Central memory CD8-positive, alpha-beta T cell (primary cell): ENCODE measurements at regions not wholly inside any gene's neighbourhood (a gene's known extent, or its start where the extent isn't known, plus 50 kb on each side); places are given as distances from the start of the nearest gene placed in this dataset.

Experiments used
- ATAC-seq: fragments of 150-1000 bp; cut with Tn5 transposase; replicated peaks from 2 replicates; pipeline ENCODE4 v1.10.0; 2022; ENCODE audit warnings: mild to moderate bottlenecking, moderate FRiP score, moderate number of reproducible peaks; ENCODE audit not compliant: poor library complexity, severe bottlenecking; ENCODE audit errors: extremely low read depth
- DNase-seq, 2 donors: peaks; one replicate each; pipeline ENCODE4 v3.0.0; 2021; ENCODE audit warnings: low spot score in 2 of 2
- H3K27ac Mint-ChIP-seq: one replicate; pipeline ENCODE4 v1.8.0; 2022; ENCODE audit warnings: low read depth, mild to moderate bottlenecking, moderate library complexity, mixed read lengths
- H3K27me3 Mint-ChIP-seq: one replicate; pipeline ENCODE4 v1.8.0; 2022; ENCODE audit warnings: mixed read lengths
- H3K36me3 Mint-ChIP-seq: one replicate; pipeline ENCODE4 v1.8.0; 2022; ENCODE audit warnings: mild to moderate bottlenecking, moderate library complexity, mixed read lengths; ENCODE audit not compliant: insufficient read depth
- H3K4me1 Mint-ChIP-seq: one replicate; pipeline ENCODE4 v1.8.0; 2022; ENCODE audit warnings: mixed read lengths
- H3K4me3 Mint-ChIP-seq: one replicate; pipeline ENCODE4 v1.8.0; 2022; ENCODE audit warnings: mild to moderate bottlenecking, moderate library complexity, mixed read lengths
- H3K9me3 Mint-ChIP-seq: one replicate; pipeline ENCODE4 v1.8.0; 2022; ENCODE audit warnings: mixed read lengths

DNA sequence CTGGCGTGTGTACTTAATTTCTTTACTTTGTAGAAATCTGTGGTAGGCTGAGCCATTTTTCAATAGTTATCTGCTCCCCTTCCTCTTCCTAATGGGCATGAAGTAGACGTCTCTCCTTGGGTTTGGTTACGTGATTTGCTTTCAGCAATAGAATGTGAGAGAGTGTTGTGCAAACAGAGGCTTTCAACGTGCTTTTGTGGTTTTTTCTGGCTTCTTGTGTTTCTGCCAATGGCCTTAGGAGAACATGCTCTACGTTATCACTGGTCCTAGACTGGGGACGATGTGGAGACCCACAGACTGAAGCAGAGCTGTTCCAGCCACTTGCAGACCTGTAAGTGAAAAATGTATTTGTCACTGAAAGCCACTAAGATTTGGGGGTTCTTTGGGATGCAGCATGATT, 107.2 kb upstream of the NPTX2 start:
- no peak overlapping the region for H3K27ac Mint-ChIP-seq
- H3K36me3 Mint-ChIP-seq, result peaks cover 3% of the 10 kb centered on the region
- H3K4me1 Mint-ChIP-seq, result peaks cover 9% of the 10 kb centered on the region
- ATAC-seq, result no peak
- no peak overlapping the region for H3K4me3 Mint-ChIP-seq
- DNase-seq, result no peak
- no peaks in the 10 kb centered on the region for H3K27me3 Mint-ChIP-seq
- no peaks in the 10 kb centered on the region for H3K9me3 Mint-ChIP-seq

DNA sequence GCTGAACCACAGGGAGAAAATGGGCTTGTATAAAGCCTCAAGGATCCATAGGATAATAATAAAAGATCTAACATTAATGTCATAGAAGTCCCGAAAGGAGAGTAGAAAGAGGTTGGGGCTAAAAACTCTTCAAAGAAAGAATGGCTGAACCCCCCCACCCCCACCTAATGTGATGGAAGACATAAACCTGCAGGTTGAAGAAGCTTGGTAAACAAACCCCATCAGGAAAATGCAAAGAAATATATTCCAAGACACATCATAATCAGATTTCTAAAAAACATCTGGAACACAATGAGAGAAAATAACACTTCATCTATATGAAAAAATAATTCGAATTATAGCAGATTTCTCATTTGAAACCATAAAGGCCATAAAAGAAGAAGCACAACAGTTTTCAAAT, 105.6 kb upstream of the BAIAP2L1 start:
- no peak for DNase-seq
- Mint-ChIP-seq H3K27me3 (no peaks in the 10 kb centered on the region), H3K36me3 (no peaks in the 10 kb centered on the region), H3K4me3 (no peak overlapping the region), H3K9me3 (no peaks in the 10 kb centered on the region), H3K4me1 (peaks cover 13% of the 10 kb centered on the region), H3K27ac (no peak overlapping the region)
- no peak for ATAC-seq

DNA sequence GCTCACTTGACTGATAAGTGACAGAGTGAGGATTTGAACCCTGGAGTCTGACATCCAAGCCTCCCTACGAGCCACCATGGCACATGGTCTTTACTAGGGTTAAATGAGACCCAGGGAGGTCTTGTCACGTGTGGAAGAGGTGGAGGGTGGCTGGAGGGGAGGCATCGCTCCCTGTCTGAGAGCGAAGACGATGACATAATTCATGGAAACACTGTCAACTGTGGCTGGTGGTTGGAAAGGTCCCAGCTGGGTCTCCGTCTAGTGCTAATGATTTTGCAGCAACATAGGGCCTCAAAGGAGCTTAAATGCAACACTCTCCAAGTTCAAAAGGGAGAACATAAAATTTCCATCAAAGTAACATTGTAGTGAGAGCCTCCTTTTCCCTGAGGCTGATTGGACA, 99.9 kb upstream of the BAIAP2L1 start:
- H3K4me1 Mint-ChIP-seq, result peaks cover 13% of the 10 kb centered on the region
- no peak overlapping the region for H3K27ac Mint-ChIP-seq
- no peak overlapping the region for H3K4me3 Mint-ChIP-seq
- DNase-seq (no peak), ATAC-seq (no peak)
- H3K27me3 Mint-ChIP-seq, result no peaks in the 10 kb centered on the region
- no peaks in the 10 kb centered on the region for H3K36me3 Mint-ChIP-seq
- H3K9me3 Mint-ChIP-seq, result peaks cover 4% of the 10 kb centered on the region

DNA sequence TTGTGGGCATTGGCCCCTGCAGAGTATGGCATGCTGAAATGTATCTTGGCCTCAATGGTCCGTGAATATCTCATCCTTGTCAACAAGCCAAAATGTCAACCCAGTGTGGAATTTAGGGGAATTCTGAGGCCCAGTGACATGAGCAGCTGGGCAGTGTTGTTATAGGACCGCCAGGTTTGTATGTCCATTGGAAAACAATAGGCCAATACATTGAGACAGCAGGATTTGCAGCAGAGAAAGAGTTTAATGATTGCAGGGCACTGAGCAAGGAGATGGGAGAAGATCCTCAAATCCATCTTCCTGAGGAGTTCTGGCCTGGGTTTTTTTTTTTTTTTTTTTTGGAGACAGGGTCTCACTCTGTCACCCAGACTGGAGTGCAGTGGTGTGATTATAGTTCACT, 95.7 kb upstream of the BAIAP2L1 start:
- no peak overlapping the region for H3K4me3 Mint-ChIP-seq
- ATAC-seq (no peak), DNase-seq (no peak)
- H3K9me3 Mint-ChIP-seq, result peaks cover 9% of the 10 kb centered on the region
- no peaks in the 10 kb centered on the region for H3K27me3 Mint-ChIP-seq
- no peaks in the 10 kb centered on the region for H3K36me3 Mint-ChIP-seq
- H3K4me1 Mint-ChIP-seq, result no peaks in the 10 kb centered on the region
- no peak overlapping the region for H3K27ac Mint-ChIP-seq

DNA sequence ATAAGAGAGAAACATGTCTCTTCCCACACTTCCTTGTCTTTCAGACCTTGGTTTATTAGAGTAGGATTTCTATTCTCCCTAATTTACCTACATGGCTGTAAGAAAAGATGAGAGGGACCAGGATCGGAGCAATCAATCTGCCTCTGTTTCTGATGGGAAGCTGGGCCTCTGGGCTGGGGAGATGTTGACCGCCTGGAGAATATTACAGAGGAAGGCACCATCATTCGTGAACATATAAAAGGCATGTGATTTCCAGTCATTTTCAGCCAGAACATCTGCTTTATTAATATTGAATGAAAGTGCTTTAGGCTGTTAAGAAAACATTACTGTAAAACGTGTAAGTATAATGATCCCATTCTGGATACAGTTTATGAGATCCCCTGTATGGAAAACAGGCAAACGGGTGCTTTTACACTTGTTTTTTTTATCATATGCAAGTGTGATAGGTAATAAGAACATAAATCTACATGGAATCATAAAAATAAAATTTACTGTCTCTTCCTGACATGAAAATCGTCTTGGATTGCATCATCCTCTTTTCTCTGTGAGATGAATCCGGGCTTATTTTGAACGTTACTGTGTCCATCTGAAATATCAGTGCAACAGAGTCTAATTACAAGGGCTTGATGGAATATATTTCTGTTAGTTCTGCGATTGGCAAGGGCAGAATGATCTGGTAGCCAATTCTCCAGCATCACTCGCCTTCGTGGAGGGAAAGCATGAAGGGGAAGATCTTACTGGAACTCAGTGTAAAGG, 94.5 kb upstream of the BAIAP2L1 start:
- Mint-ChIP-seq H3K4me3 (no peak overlapping the region), H3K27ac (peak overlapping the region; percentile 79), H3K27me3 (no peaks in the 10 kb centered on the region), H3K9me3 (peaks cover 9% of the 10 kb centered on the region), H3K36me3 (no peaks in the 10 kb centered on the region), H3K4me1 (no peaks in the 10 kb centered on the region)
- no peak for DNase-seq
- ATAC-seq, result no peak

DNA sequence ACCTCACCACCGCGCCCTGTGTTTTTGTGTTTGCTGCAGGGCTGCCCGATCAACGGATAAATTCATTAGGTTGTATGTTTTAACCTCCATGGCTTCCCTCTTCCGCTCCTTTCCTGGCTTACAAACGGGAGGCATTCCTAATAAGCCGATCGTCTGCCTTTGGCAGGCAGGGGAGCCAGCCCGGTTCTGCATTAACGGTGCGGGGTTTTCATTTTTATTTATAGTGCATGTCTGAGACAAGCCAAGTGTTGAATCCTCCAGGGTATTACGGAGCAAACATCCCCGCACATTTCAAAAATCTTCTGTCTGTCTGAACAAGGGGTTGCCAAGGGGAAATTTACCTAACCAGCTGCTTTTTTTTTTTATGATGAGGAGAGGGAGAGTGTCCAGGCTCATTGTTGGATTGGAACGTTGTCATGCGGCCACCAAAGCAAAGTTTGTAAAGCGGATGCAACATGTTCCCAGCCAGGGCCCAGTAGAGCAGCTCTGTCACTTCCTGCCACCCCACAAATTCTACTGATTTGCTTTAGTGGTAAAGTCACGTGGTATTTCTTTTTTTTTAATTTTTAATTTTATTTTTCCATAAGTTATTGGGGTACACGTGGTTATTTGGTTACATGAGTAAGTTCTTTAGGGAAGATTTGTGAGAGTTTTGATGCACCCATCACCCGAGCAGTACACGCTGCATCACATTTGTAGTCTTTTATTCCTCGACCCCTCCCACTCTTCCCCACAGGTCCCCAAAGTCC, 92.3 kb upstream of the BAIAP2L1 start:
- DNase-seq (no peak), ATAC-seq (no peak)
- Mint-ChIP-seq H3K36me3 (no peaks in the 10 kb centered on the region), H3K4me3 (no peak overlapping the region), H3K27ac (no peak overlapping the region), H3K4me1 (no peaks in the 10 kb centered on the region), H3K27me3 (peaks cover 13% of the 10 kb centered on the region), H3K9me3 (peaks cover 9% of the 10 kb centered on the region)

DNA sequence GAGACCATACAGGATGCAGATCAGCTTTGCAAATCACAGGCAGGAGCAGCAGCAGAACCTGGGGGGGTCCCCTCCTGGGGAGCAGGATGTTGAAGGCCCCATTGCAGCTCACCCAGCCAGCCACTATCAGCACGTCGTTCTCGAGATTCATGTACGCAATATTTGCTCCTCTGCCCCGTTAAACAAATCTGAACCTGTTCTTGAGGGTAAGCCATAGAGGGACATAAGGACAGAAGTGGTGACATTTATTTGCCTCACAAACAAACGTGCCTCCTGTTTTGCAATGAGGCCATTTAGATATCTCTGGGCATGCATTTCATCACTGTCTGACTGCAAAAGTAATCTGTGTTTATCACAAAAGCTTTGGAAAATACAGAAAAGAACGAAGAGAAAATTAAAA, 87.3 kb upstream of the BAIAP2L1 start:
- H3K27ac Mint-ChIP-seq, result no peak overlapping the region
- DNase-seq (no peak), ATAC-seq (no peak)
- no peak overlapping the region for H3K4me3 Mint-ChIP-seq
- H3K9me3 Mint-ChIP-seq, result no peaks in the 10 kb centered on the region
- H3K27me3 Mint-ChIP-seq, result peaks cover 32% of the 10 kb centered on the region
- H3K36me3 Mint-ChIP-seq, result no peaks in the 10 kb centered on the region
- H3K4me1 Mint-ChIP-seq, result no peaks in the 10 kb centered on the region

DNA sequence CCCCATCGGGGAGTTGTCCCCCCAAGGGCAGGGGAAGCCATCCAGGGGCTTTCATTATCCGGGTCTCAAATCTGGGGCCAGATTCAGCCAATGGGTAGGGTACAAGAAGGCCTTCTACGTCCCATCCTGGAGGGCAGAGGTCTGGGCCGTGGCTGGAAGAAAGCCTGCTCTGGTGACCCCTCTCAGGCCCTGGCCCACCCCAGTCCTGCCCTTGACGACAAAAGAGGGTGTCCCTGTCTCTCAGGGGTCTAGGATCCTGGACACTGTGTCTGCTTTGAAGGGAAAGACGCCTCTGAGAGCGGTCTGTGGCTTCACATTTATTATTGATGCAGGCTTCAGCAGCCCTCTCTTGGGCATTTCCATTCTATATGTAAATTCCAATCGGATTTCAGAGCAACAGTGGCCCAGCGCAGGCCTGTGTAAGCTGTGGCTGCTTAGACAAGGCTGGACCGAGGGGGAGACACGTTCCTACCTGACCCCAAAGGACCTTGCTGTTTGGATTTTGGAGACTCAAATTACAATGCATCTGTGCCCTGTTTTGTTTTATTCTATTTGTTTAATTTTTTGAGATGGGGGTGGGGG, 83.2 kb upstream of the BAIAP2L1 start:
- no peak overlapping the region for H3K4me3 Mint-ChIP-seq
- DNase-seq (no peak), ATAC-seq (no peak)
- H3K36me3 Mint-ChIP-seq, result no peaks in the 10 kb centered on the region
- H3K4me1 Mint-ChIP-seq, result no peaks in the 10 kb centered on the region
- peaks cover 28% of the 10 kb centered on the region for H3K27me3 Mint-ChIP-seq
- H3K27ac Mint-ChIP-seq, result no peak overlapping the region
- no peaks in the 10 kb centered on the region for H3K9me3 Mint-ChIP-seq

DNA sequence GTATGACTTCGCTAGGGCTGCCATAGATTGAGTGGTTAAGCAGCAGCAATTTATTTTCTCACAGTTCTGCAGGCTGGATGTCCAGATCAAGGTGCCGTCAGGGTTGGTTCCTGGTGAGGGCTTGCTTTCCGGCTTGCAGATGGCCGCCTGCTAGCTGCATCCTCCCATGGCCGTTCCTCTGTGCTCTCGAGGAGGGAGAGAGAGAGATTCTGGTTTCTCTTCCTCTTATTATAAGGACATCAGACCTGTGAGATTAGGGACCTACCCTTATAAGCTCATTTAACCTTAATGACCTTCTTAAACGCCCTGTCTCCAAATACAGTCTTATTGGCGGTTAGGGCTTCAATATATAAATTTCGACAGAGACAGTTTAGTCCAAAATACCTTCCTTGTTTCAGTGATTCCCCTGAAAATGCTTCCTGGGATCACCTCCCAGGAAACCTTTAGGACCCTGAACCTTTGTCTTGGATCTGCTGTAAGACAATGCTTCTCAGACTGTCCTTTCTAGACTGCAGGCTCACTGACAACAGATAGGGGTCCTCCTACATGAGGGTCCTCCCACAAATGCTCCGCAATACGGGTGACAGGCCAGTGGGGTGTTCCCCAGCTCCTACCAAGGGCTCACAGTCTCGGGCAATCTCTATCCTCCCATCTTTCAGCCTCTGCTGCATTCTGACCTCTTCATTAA, 82.5 kb upstream of the BAIAP2L1 start:
- H3K4me3 Mint-ChIP-seq, result no peak overlapping the region
- DNase-seq, result no peak
- peaks cover 22% of the 10 kb centered on the region for H3K27me3 Mint-ChIP-seq
- H3K9me3 Mint-ChIP-seq, result no peaks in the 10 kb centered on the region
- H3K4me1 Mint-ChIP-seq, result no peaks in the 10 kb centered on the region
- no peaks in the 10 kb centered on the region for H3K36me3 Mint-ChIP-seq
- ATAC-seq, result no peak
- no peak overlapping the region for H3K27ac Mint-ChIP-seq

DNA sequence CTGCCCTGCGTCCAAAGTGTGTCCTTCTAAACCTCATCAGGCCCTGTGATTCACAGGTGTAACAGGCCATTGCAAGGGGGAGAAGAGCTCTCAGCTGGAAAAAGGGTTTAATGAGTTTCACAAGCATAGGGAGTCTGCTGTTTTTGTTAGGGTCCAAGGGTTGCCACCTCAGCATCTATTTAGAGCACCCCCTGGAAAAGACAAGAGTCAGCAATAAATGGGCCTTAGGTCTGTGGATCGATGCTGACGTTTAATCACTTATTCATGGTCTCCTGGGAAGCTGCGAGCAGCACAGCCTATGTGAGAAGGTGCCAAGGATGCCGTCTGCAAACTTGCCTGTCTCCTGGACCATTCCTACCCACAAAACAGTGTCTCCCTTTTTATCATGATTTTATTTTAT, 78.4 kb upstream of the BAIAP2L1 start:
- peaks cover 11% of the 10 kb centered on the region for H3K27me3 Mint-ChIP-seq
- no peak for DNase-seq
- no peaks in the 10 kb centered on the region for H3K9me3 Mint-ChIP-seq
- H3K36me3 Mint-ChIP-seq, result no peaks in the 10 kb centered on the region
- H3K27ac Mint-ChIP-seq, result no peak overlapping the region
- H3K4me3 Mint-ChIP-seq, result no peak overlapping the region
- ATAC-seq, result no peak
- no peaks in the 10 kb centered on the region for H3K4me1 Mint-ChIP-seq

DNA sequence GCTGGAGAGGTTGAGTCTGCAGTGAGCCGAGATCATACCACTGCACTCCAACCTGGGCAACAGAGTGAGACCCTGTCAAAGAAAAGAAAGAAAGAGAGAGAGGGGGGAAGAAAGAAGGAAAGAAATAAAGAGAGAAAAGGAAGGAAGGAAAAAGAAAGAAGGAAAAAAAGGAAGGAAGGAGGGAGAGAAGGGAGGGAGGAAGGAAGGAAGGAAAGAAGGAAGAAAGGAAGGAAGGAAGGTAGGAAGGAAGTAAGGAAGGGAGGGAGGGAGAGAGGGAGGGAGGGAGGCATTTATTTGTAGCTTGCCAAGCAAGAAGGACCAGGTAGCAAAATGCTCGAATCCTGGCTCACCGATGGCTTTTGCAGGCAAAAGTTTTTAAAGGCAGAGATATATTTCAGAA, 74.5 kb upstream of the BAIAP2L1 start:
- peaks cover 6% of the 10 kb centered on the region for H3K4me1 Mint-ChIP-seq
- H3K4me3 Mint-ChIP-seq, result no peak overlapping the region
- ATAC-seq (no peak), DNase-seq (no peak)
- H3K27me3 Mint-ChIP-seq, result peaks cover 27% of the 10 kb centered on the region
- H3K9me3 Mint-ChIP-seq, result no peaks in the 10 kb centered on the region
- no peaks in the 10 kb centered on the region for H3K36me3 Mint-ChIP-seq
- no peak overlapping the region for H3K27ac Mint-ChIP-seq

DNA sequence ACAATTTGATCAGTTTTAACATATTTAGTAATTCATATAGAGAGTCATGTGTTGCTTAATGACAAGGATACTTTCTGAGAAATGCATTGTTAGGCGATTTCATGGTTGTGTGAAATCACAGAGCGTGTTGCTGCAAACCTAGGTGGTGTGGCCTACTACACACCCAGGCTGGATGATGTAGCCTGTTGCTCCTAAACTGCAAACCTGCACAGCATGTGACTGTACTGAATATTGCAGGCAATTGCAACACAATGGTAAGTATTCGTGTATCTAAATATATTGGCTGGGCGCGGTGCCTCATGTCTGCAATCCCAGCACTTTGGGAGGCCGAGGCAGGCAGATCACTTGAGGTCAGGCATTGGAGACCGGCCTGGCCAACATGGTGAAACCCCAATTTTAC, 73.7 kb upstream of the BAIAP2L1 start:
- ATAC-seq (no peak), DNase-seq (no peak)
- Mint-ChIP-seq H3K4me3 (no peak overlapping the region), H3K27me3 (peaks cover 31% of the 10 kb centered on the region), H3K9me3 (no peaks in the 10 kb centered on the region), H3K27ac (no peak overlapping the region), H3K4me1 (peaks cover 6% of the 10 kb centered on the region), H3K36me3 (no peaks in the 10 kb centered on the region)
